GM03348 (cell line): ENCODE measurements at regions not wholly inside any gene's neighbourhood (a gene's known extent, or its start where the extent isn't known, plus 50 kb on each side); places are given as distances from the start of the nearest gene placed in this dataset.

Source experiments
- DNase-seq: peaks from one replicate; pipeline ENCODE4 v3.0.0; 2012; ENCODE audit warnings: low spot score

DNA sequence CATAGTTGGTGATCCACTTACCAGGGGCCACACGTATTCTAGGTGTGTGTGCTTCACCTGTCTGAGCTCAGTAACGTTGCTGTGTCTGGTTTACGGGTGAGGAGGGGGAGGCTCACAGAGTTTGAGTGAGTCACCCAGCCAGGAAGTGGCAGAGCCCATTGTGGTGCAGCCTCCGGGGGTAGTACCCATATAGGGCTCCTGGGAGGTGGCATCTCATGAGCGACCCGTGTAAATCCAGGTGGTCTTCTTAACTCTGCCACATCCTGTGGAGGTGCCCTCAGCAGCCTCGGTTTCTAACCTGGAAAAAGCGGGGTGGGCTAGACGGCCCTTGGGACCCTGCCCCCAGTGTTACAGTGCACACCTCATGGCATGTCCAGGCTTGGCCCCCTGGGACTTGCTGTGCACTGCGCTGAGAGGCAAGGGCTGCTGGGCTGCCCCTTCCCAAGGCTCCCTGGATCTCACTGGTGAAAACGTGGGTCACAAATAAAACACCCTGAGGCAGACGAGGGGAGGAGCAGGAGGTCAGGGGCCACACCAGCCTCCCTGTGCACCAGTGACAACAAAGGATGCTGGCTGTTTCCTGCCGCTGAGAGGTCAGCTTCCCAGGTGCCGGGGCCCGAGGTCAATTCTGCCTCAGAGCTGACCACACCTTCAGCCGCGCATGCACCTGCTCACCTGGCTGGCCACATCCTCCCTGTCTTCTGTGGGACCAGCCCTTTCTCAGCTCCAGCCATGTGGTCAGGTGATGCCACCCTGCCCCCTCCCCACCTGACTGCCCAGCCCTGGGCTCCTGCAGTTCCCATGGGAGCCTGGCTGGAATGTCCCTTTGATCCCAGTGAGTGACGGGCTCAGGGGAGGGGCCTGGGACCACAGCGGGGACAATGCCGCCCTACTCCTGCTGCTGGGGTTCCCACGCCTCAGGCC lies 305.1 kb downstream of the CTTN start:
- no peak for DNase-seq

GRCh38 chr11:70705097-70705496 lies 306.8 kb downstream of the CTTN start:
- DNase-seq = no peak

GRCh38 chr11:70705930-70706329 lies 307.6 kb downstream of the CTTN start:
- DNase-seq = no peak

- no peak for DNase-seq
Measured at GRCh38 chr11:70707821-70708220, 309.5 kb downstream of the CTTN start.

DNA sequence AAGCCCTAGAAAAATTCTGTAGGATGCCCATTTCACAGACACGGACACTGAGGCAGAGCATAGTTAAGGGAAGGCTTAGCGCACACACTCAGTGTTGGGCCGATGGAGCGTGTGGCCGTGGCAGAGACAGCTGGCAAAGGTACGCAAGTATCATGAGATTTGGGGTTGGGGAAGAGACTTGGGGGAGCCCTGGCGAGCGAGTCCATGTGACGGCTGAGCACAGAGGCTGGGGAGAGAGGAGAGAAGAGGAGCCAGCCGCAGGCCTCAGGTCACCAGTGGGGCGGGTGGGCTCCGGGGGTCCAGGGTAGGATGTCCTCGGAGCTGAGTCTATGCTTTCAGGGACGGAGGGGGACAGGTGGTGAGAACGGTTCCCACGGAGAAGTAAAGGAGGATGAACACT lies 311.3 kb downstream of the CTTN start:
- no peak for DNase-seq

DNA sequence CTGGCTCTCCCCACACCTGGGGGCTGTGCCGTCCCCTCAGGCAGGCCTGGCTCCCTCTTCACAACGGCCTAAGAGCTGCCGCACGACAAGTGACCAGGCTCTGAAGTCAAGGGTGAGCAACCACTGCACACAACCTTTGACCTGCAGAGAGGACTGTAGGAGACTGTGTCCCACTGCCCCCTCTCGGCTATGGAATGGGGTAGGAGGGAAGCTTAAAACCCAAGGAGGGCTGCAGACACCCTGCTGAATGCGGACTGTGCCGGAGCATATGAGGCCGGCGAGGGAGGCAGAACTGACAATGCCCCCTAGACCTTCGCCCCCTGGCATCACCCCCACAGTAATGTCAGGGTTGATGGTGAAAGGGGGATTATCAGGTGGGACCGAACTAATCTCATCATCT lies 311.9 kb downstream of the CTTN start:
- no peak for DNase-seq

GRCh38 chr11:70710601-70711000 lies 312.3 kb downstream of the CTTN start:
- no peak for DNase-seq

DNA sequence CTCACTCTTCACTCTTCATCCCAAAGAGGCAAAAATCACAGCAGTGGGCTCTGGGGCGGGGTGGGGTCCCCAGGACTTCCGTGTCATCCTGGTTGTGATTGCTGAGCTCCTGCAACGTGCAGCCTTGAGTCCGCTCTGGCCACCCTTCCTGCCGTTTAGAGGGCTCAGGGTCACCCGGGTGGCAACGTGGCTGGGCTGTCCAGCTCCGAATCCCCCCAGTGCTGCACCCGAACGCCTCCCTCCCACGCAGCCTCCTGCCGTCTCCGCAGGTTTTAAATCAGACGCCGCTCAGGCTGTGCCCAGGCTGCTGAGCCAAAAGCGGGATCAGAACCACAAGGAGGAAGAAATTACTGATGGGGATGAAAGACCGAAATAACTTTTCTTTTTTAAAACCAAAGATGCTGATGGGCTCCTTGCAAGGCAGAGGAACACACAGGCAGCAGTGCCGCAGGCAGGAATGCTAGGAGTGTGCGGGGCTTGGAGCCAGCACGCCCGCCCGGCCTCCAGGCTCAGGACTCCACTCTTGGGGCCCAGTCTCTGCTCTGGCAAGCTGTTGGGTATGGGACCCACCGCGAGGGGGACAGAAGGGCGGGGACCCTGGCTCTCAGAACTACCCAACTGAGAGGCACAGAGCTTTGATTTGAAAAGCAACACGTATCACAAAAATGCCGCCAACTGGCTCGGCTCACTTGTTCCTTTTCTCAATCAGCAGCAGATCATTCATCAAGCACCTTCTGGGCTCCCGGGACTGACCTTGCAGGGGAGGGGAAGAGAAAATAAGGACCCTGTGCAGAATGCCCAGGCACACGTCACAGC lies 313.0 kb downstream of the CTTN start:
- no peak for DNase-seq

DNA sequence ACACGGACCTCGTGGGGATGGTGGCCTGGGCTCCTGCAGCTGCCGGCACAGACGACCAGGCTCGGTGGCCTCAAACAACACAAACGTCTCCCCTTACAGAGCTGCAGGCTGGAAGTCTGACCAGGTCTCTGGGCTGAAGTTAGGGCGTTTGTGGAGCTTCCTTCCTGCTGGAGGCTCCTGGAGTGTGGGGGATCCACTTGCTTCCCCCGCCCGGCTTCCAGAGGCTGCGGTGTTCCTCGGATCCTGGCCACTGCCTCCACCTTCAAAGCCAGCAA lies 313.5 kb downstream of the CTTN start:
- no peak for DNase-seq

- DNase-seq = no peak
Measured at GRCh38 chr11:70712471-70712870, 314.1 kb downstream of the CTTN start.

GRCh38 chr11:70713086-70713835 lies 314.9 kb downstream of the CTTN start:
- DNase-seq = no peak

DNA sequence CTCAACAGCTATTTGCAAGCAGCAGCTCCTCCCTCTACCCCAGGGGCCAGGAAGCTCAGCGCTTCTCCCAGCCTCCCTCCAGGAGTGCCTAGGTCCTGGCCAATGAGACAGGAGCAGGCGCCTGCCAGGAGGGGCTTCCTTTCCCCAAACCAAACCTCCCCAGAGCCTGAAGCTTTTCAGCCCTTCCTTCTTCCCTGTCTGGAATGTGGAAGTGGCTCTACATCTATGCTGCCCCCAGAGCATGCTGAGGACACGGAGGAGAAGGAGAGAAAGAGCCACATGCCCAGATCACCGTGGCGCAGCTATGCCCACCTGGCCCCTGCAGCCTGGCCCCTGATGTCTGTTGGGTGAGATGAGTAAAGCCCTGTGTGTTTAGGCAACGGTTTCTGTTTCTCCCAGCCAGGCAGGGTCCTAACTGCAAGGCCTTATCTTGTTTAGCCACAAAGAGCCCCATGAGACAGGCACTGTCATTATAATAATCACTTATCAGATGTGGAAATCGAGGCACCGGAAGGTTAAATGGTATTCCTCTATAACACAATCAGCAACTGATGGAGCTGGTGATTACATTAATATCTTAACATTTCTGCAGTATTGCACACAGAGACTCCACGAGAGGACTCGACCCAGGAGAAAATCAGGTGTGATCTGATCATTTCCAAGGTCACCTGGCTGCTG lies 315.8 kb downstream of the CTTN start:
- no peak for DNase-seq

DNA sequence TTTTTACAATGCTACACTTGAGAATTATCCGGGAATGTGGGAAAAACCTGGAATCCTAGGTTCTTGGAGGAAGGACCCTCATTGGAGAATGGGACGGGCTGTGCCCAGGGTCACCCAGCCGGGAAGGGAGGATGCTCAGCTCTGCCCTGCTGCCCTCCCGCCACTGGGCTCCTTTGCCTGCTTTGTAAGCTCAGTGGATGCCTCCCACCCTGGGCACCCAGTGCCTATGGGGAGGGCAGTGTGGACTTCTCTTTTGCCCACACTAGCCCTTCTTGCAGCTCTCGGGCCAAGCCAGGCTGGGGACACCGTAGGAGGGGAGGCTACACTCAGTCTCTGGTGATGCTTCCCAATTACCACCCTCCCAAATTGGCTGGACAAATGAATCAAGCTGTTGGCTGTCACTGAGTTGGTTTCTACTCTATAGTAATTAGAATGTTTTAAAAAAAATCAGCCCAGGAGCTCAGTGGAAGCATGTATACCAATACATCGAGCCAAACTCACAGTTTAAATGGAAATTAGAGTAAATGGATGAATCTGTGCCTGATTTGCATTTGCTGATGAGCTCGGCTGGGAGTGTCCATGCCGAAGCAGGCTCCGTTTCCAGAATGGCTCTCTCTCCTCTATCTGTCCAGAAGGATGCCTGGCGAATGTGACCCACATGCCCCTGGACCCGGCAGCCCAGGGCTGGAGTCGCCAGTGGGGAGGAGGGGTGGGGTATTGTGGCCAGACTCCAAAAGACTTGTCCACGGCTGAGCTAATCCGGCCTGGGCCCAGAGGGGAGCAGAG lies 317.0 kb downstream of the CTTN start:
- no peak for DNase-seq

DNA sequence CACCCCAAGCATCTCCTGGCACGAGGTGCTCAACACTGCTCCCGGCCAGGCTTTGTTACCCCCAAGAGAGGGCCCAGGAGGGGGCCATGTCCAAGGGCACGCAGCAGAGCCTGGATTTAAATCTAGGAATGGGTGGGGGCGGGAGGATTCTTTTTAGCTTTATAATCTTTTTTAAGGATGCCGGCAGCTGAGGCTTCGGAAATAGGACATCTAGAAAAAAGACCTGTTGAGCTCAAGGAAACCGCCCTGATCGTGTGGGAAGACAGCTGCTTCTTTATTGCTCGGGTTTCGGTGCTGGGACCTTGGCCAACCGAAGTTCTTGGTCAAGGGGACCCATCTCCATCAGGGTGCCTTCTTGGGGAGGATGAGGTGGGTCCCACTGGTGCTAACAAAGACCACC lies 317.9 kb downstream of the CTTN start:
- DNase-seq = no peak

- DNase-seq = no peak
Measured at GRCh38 chr11:70716986-70717775, 318.9 kb downstream of the CTTN start.

DNA sequence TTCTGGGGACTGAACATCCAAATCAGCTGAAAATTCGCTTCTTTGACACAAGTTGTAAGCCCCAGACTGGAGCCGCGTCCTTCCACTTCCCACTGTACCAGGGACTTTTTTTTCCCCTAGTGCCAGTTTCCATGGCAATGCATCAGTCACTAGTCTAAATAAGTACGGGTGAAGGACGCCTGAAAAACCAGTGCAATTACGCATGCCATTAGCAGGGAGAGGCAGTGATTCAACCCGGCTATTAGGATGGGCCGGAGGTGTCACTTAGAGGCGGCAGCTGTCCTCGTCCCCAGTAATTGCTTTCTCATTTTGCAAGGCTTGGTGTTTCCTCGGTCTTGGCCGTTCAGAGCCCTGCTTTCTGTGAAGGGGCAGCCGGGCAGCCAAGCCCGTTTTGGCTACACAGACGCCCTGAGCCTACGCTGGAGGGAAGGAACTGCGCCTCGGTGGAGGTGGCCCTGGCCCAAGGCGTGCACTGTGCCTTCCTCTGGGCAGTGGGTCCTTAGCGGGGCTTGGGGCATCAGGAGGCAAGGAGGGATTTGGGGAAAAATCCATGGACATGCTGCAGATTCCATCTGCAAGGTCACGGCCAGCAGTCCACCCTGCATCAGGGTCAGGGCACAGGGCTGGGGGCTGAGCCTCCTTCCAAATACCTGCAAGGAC lies 319.7 kb downstream of the CTTN start:
- no peak for DNase-seq

- no peak for DNase-seq
Measured at GRCh38 chr11:70719516-70719915, 321.2 kb downstream of the CTTN start.

GRCh38 chr11:70720281-70720680 lies 322.0 kb downstream of the CTTN start:
- DNase-seq = no peak

DNA sequence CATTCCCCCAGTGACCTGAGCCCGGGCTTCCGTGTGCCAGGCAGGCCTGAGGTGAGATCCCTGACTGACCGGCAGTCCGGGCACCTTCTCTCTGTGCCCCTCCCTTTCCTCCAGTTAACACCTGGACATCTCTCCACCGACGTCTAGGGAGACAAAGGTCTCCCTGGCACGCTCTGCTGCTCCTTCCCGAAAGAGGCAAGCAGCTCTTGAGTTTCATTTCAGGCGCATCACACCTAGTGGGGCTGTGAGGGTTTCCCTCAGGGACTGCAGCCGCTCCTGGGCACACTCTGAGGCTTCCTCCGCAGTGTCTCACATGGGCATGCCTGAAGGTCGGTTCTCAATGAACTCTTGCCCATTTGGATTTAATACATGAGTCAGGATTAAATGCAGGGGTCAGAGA lies 322.7 kb downstream of the CTTN start:
- DNase-seq = no peak

- no peak for DNase-seq
Measured at GRCh38 chr11:70725278-70725677, 326.9 kb downstream of the CTTN start.
